GM10266 (cell line): ENCODE measurements at regions not wholly inside any gene's neighbourhood (a gene's known extent, or its start where the extent isn't known, plus 50 kb on each side); places are given as distances from the start of the nearest gene placed in this dataset.
"Not testable (repeated sequence)": the region's sequence is repeated elsewhere in the genome, so short reads cannot be mapped to it uniquely, and the experiment has no call there.

Experiments
- DNase-seq: peaks from one replicate; pipeline ENCODE4 v3.0.0; 2012; ENCODE audit errors: extremely low spot score
- TF ChIP-seq, protein P1 (sequence below): IDR thresholded peaks from 2 replicates; pipeline ENCODE4 v1.5.1; 2012; ENCODE audit warnings: mild to moderate bottlenecking, low read depth; ENCODE audit not compliant: control insufficient read depth, insufficient read depth; ENCODE audit errors: missing control alignments

DNA sequence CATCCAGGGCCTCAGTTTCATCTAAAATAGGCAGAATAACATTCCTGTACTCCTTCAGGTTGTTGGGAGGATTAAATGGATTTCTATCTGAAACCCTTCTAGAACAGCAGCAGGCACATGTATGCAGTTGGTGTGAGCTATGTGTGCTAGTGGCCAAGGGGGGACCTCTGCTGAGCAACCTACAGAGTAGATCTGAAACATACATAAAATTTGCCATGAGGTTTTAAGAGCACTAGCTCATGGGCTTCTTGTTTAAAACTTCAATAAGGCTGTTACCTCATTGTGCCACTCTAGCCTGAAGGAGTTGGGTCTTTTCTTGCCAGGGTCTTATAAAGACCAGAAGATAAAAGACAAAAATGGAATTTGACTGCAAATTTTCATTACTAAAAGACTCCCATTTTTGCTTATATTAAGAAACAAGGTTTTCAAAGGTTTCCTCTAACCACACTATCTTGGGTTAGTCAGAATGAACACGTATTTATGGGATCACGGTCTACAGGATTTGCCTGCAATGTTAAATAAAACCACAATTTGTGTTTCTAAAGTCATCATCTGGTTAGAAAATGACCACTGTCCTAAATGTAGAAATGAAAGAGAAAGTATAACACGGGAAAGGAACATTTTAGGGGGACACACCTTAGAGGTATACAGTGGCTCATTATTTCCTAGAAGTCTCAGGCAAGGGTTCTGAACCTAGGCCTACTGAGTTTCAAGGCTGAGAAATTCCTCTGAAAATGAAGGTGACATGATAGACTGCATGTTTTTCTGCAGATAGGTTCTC is 144.9 kb upstream of the OLIG3 start:
- DNase-seq, result peak; percentile 25
- TF ChIP-seq, protein P1, sequence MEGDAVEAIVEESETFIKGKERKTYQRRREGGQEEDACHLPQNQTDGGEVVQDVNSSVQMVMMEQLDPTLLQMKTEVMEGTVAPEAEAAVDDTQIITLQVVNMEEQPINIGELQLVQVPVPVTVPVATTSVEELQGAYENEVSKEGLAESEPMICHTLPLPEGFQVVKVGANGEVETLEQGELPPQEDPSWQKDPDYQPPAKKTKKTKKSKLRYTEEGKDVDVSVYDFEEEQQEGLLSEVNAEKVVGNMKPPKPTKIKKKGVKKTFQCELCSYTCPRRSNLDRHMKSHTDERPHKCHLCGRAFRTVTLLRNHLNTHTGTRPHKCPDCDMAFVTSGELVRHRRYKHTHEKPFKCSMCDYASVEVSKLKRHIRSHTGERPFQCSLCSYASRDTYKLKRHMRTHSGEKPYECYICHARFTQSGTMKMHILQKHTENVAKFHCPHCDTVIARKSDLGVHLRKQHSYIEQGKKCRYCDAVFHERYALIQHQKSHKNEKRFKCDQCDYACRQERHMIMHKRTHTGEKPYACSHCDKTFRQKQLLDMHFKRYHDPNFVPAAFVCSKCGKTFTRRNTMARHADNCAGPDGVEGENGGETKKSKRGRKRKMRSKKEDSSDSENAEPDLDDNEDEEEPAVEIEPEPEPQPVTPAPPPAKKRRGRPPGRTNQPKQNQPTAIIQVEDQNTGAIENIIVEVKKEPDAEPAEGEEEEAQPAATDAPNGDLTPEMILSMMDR, result peak; percentile 1

DNA sequence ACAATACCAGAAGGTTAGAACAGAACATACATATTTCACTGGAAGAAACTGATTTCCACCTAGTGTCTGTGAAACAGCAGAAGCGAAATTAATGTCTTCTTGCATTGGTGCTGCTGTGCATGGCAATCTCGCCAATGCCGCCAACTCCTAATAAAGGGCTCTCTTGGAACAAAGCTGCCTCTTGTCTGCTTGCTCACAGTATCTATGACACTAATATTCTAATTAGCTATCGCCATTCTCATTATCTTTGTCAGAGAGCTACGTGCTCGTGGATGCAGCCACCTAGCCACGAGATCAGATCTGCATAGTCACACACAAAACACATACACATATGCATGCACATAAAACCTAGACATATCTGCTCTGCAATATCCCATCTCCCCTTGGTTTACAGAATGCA is 145.9 kb upstream of the OLIG3 start:
- DNase-seq, result no peak
- TF ChIP-seq, protein P1, result no peak

DNA sequence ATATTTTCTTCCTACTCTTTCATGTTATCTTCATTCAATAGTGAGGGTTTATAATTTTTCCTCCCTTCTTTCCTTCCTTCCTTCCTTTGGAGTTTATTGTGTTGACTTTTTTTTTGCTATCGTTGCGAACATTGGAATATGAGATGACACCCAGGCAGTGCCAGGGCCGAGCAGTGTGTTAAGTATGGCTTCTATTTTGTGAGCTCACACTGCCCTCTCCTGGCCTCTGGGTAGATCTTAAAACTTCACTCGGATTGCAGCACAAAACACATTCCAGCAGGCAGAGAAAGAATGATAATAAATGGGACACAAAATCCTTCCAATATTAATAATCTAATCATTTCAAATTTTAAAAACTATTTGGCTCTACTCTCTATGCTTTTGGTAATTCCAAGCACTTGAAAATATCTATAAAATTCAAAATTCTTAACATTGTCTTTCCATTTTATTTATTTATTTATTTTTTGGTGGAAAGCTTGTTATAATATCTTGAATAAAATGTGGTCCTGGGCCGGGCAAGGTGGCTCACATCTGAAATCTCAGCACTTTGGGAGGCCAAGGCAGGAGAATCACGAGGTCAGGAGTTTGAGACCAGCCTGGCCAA is 147.4 kb upstream of the OLIG3 start:
- peak; percentile 47 for DNase-seq
- TF ChIP-seq, protein P1, result peak; percentile 81

DNA sequence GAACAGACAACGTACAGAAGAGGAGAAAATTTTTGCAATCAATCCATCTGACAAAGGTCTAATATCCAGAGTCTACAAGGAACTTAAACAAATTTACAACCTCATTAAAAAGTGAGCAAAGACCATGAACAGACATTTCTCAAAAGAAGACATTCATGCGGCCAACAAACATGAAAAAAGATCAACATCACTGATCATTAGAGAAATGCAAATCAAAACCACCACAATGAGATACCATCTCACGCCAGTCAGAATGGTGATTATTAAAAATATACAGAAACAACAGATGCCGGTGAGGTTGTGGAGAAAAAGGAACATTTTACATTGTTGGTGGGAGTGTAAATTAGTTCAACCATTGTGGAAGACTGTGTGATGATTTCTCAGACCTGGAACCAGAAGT is 149.0 kb upstream of the OLIG3 start:
- not testable (repeated sequence) for DNase-seq

DNA sequence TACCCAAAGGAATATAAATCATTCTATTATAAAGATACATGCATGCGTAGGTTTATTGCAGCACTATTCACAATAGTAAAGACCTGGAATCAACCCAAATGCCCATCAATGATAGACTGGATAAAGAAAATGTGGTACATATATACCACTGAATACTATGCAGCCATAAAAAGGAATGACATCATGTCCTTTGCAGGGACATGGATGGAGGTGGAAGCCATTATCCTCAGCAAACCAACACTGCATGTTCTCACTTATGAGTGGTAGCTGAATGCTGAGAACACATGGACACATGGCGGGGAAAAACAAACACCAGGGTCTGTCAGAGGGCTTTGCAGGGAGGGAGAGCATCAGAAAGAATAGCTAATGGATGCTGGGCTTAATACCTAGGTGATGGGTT is 149.4 kb upstream of the OLIG3 start:
- DNase-seq, result not testable (repeated sequence)

DNA sequence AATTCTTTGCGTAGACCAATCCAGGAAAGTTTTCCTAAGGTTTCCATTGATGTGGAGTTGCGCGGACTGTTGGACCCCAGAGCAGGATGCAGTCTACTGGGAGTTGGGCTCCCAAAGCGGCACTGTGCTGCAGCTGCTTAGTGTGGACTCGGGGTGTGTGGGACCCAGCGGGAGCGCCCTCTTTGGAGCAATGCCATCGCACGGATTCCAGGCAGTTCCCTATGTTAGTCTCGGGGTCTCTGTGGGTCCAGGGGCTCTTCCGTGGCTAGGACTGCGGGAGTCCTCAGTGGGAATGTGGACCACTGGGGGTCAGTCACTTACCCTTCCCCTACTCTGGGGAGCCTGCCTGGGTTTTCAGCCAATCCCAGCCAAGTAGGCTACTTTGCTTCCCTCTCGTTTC is 151.7 kb upstream of the OLIG3 start:
- DNase-seq, result no peak
- TF ChIP-seq, protein P1, result no peak

DNA sequence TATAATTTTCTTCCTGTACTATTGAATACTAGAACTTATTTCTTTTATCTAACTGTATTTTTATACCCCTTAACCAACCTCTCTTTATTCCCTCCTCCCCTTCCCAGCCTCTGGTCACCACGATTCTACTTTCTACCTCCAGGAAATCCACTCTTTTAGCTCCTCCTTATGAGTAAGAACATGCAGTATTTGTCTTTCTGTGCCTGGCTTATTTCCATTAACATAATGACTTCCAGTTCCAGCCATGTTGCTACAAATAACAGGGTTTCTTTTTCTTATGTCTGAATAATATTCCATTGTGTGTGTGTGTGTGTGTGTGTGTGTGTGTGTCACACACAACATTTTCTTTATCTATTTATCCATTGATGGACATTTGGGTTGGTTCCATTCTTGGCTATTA is 152.3 kb upstream of the OLIG3 start:
- TF ChIP-seq, protein P1, result no peak
- DNase-seq, result no peak

DNA sequence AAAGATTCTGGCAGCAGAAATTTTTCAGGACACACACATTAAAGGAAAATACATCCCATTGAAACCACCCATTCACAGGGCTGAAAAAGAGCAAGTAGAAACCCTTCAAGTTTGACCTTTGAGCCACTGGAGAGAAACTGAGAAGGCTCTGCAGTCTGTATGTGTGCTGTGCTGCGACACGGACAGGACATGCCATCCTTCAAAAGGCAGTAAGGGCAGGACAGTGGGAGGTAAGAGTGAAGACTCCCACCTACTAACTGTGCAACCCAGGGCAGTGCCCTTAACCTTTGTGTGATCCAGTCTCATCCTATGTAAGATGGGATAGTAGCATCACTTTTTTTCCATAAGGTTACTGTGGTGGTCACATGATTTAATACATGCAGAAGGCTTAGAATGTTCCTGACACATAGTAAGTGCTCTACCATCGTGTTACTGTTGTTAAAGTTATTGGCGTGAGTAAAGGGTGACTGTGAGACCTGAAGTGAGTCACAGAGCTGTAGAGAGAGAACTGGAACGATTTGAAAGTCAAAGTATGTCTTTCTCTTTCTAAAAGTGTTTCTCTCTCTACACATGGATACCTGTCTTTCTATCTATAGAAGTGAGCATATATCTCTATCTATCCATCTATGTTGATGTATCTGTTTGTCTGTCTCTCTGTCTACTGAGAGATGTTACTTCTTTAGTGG is 153.7 kb upstream of the OLIG3 start:
- no peak for DNase-seq

More for the DNA sequence above, 153.7 kb upstream of the OLIG3 start:
- TF ChIP-seq, protein P1, result no peak
